T-helper 2 cell (primary cell): ENCODE measurements at regions not wholly inside any gene's neighbourhood (a gene's known extent, or its start where the extent isn't known, plus 50 kb on each side); places are given as distances from the start of the nearest gene placed in this dataset.

ENCODE experiments used
- DNase-seq, 5 experiments: peaks; one replicate each; pipeline versions ENCODE4 v3.0.0 to v3.0.0-alpha.2; 2012 to 2022

DNA sequence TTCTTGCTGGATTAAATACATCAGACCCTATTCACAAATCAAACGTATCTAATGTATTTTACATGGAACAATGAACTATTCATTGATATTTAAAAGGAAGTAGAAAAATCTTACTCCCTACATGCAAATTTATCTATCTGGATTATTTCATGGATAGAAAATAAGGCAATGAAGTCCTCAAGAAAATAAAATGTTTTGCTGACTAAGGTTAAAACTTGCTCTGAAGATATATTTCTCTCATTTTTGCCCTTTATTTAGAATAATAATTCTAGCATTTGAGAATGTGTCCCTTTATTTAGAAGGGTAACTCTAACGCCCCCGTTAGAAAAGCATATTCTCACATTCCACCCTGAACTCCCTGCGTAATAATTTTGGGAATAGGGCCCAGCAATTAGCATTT lies 627.0 kb upstream of the ZP4 start:
- DNase-seq, result no peak

DNA sequence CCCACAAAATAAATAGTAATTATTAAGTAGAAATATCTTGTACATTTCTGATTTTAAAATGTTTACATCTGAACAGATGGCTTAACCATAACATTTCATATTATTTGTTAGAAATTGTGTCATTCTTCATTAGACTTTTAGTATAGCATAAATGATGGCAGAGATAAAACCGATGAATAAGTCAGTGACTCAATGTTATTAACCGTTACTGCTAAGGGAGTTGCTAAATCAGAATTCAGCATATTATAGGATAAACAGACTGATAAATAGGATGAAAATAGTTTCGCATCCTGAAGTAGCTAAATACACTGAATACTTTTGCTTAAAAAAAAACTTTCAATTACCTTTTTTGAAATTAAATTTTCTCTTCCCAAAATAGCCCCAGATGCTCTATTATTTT lies 610.6 kb upstream of the ZP4 start:
- no peak for DNase-seq

DNA sequence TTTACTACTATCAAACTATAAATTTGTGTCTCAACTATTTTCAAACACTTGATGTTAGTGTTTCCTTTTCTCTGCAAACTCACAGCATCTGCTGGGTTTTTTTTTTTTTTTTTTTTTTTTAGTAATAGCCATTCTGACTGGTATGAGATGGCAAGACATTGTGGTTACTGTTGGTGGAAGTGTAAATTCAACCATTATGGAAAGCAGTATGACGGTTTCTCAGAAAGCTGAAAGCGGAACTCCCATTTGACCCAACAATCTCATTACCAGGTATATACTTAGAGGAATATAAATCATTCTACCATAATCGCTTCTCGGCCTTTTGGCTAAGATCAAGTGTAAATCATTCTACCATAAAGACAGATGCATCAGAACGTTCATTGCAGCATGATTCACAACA lies 608.3 kb upstream of the ZP4 start:
- no peak for DNase-seq

DNA sequence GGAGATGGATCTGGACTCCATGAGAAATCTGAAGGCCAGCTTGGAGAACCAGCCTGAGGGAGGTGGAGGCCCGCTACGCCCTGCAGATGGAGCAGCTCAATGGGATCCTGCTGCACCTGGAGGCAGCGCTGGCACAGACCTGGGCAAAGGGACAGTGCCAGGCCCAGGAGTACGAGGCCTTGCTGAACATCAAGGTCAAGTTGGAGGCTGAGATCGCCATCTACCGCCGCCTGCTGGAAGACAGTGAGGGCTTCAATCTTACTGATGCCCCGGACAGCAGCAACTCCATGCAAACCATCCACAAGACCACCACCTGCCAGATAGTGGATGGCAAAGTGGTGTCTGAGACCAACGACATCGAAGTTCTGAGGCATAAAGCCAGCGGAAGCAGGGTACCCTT lies 601.5 kb upstream of the ZP4 start:
- no peak for DNase-seq

DNA sequence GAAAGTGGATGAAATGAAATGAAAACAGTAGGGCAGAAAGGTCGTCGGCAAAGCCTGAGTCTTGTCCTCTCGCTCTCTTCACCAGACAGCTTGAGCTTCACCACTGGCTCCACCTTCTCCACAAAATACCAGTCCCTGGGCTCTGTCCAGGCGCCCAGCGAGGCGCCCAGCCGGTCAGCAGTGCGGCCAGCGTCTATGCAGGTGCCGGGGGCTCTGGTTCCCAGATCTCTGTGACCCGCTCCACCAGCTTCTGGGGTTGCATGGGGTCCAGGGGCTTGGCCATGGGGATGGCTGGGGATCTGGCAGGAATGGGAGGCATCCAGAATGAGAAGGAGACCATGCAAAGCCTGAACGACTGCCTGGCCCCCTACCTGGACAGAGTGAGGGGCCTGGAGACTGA lies 600.5 kb upstream of the ZP4 start:
- no peak for DNase-seq

DNA sequence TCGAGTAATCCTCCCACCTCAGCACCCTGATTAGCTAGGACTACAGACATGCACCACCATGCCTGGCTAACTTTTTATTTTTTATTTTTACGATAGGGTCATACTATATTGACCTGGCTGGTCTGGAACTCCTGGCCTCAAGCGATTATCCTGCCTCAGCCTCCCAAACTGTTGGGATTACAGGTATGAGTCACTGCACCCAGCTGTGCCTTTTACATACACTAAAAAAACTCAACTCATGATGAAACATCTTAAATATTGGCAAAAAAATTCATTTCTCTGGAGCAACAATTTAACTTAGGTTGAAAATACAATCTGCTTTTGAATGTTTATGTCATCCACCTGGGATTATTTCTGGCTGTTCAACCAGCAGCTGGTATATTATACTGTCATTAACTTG lies 598.3 kb upstream of the ZP4 start:
- DNase-seq, result no peak

DNA sequence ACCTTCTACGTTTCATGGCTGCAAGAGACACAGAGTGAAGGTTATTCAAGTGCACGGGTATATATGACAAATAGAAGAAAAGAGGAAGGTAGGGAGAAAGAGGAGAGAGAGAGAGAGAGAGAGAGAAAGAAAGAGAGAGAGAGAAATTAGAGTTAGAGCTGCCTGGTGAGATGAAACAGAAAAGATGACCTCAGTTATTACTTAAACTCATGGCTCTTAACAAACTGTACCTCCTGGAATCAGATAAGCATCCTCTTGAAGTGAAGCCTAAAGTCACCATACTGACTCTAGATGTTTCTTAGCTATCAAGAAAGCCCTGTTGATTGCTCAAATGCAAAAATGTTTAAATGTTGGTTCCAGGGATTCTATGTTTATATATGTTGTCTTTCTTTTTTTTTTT lies 597.7 kb upstream of the ZP4 start:
- no peak for DNase-seq

DNA sequence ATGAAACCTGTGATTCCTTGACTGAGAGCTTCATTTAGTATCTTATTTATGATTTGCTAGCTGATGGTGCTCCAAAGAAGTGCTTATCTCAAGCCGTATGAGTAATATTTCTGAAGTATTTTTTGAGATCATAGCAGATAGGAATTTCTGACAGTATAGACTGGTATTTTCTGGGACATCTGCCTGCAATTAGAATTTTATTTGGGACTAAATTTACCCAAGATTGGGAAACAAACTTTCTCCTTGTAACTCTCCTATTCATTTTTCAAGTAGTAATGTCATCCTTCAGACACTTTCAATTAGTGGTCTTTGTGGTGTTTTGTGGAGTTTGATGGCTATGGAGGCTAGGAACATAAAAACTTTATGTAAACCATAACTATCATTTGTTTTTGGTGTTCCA lies 597.2 kb upstream of the ZP4 start:
- no peak for DNase-seq

DNA sequence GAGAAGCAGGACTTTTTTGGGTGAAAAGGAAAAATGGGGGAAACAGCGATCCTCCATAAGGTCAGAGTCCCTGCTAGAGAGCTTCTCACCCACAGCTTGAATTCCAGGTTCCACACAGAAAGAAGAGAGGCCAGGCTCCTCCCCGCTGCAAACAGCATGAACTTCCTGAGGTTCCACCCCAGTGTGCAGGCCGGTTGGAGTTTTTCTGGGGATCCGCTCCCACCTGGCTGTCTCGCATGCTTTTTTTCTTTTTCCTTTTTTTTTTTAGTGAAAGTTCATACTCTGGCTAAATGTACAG lies 595.1 kb upstream of the ZP4 start:
- no peak for DNase-seq

DNA sequence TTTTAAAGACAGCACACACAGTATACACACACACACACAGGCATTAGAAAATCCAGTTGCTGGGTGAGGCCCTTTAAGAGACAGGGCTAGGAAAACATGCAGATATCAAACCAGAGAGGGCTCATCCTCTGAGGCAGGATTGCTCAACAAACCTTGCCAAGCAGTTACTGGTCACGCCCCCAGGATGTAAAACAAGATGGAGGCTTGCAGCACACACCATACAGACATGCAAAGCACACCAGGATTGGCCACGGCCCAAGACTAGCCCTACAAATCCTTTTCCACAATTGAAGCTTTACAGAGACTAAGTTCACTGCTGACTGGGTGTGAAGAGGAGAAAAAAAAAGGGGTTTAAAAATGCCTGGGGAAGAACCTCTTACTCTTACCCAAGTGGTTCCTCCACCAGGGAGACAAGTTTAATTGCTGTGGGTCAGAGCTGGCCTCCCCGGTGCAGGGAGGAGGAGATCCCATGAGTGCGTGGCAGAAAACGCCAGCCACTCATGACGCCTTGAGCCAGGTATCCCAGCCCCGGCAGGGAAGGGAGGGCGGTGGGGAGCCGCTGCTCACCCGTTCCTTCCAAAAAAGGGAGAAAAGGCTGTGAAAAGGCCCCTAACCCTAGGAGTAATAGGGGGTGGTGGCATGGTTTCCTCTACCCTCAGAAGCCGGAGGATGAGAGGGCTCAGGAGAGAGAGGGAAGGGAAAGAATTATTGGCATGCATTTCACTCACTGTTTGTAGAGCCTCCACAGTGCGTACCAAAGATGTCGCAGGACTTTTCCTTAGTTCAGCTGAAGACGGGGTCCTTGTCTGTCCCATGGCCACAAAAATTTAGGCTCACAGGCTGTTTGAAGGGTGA lies 594.6 kb upstream of the ZP4 start:
- no peak for DNase-seq

DNA sequence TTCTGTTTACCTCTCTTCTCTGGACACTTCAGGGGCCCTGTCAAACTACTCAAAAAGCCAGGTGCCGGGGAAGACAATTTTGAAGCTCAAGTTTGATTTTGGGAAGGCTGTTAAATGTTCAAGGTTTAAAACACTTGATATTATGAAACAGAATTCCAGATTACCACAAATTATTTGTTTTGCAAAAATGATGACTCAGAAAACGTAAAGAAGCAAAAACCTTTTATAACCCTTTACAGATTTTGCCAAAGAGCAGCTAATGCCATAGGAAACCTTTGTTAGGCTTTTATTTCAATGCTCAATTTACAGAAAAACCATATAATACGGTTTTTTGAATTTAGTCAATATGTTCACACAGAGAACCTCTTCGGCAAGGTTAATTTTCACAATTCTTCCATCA lies 593.4 kb upstream of the ZP4 start:
- DNase-seq, result no peak

DNA sequence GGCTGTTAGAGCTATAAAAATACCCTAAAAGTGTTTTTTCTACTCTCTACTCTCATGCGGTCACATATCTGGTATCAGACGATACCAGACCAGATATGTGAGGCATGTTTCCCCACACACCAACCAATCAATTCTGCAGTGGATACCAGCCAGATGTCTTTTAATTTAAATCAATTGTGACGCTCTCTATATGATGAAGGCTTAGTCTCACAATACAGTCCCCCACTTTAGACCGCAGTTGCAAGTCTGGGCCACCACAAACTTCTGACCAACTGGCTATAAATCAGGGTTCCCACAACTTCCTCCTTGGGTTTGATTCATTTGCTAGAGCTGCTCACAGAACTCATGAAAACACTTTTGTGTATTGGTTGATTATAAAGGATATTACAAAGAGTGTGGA lies 586.1 kb upstream of the ZP4 start:
- no peak for DNase-seq

DNA sequence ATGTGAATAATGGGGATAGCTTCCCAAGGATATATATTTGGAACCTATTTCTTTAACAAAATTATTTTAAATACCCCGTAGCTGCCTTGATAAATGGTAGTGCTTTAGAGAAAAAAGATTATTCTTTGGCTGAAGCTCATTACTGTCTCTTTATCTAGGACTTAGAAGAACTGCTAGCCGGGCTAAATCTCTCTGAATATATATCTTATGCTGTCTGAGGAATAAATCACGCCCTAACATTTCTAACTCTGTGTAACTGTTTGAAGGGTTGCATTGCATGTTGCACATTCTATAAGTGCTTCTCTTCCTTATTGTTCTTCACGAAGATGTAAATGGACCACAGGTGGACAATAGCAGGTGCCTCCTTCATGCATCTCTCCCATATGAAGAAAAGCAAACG lies 585.0 kb upstream of the ZP4 start:
- DNase-seq, result no peak

DNA sequence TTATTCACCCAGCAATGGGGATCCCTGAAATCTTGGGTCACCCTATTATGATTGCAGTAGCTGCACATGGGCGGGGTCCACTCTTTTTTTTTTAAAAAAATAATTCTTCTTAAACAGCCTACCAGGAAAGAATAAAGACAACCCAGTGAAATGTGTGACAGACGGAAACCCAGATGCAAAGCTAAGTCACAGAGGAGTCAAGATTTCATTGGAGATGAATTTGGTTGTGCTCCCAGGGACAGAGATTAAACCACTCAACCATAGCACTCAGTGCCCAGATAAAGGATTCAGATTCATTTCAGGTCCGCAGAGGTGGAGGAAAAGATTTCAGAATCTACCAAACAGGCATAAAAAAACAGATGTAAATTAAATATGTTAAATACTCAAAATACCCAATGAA lies 583.5 kb upstream of the ZP4 start:
- no peak for DNase-seq

DNA sequence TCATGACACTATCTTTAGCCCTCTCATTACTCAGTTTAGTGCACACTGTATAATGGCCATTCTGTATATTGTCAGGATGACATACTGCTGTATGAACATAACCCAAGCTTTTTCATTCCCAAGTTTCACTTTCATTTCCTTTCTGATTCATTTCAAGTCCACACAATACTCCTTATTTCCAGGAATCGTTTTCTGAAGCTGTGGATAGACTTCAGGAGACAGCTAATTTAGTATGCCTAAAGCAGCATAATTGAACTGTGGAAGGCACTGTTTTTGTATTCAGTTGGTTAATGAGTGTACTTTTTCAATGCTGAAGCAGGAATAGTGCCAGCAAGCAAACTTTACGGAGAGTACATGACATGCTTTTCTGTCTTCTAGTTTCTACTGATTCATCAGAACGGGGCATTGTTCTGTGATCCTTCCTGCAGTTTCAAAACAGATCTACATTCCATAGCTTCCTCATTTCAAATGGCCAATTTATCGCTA lies 578.5 kb upstream of the ZP4 start:
- no peak for DNase-seq

DNA sequence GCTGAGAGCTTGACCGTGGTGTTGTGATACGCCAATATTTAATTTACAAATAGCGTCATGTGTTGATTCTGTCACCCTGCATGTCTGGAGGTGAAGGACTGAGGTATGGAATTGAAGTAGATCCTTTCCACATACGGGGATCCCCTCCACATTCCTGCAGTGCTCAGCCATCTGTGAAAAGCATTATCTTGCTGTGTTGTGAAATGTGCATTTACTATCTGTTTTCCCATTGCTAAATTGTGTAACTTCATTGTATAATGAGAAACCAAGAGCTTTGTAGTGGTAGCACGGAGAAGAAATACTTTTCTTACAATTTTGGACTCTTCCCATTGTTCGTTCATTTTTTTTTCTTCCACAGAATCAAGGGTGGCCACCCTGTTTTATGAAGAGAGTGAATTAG lies 577.3 kb upstream of the ZP4 start:
- DNase-seq, result no peak

DNA sequence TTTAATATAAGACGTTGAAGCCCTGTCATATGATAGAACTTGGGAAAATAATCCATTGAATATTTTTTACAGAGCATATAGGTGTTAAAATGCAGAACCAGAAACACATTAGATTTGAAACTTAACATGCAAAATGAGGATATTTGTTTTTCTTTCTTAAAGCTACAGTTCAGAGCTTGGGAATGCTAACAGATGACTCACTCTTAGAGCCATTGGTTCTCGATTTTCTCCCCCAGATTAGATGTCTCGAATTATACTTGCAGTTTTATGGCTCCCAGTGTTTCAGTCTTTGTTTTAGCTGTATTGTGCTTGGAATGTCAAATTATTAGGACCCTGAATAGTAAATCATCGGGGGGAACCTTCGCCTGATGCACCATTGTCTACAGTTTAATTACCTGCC lies 575.7 kb upstream of the ZP4 start:
- no peak for DNase-seq

DNA sequence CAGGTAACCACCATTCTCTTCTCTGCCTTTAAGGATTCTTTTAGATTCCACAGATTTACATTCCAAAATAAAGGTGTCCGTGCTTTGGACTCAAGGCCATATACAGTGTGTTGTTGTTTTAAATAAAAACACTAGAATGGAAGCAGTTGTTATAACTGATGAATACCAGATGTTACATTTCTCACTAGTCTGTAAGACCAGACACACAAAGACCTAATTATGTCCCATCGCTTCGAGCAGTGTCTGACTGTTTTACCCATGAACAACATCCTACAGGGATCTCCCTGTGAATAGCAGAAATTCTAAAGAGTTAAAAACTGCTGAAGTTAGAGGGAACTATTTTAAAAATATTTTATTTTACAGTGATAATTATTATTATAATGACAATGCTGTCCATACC lies 574.7 kb upstream of the ZP4 start:
- DNase-seq, result no peak

DNA sequence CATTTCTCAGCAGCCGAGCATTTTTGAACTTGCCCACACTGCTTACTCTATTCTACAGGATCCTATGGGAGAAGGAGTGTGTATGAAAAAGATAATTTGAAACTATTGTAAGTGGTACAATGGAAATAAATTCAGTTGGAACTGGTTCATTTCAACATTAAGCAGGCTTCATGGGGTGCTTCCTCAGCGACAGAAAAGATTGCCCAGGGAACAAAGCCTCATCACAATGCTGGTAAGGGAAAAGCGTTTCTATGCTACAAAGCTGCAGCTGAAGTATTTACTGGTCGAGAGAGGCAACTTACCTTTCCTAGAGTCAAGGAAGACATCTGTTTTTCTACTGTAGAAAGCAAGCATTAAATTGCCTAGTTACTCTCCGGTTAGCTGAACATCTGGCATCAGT lies 568.2 kb upstream of the ZP4 start:
- no peak for DNase-seq

DNA sequence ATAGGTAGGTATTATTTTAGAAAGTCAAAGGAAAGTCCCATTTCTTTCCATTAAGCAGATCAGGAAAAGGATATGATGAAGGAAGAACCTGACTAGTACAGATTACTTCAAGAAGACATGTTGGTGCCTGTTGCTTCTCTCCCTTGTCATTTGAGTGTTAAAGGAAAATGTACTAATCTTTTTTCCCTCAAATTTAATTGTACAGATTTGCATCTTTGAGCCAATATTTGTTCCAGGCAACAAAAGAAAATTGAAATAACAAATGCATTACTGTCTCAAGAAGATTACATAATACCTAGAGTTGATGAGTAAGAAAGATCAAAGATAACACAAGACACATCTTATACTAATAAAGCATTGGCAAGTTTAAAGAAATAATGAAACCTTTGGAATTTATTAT lies 566.9 kb upstream of the ZP4 start:
- DNase-seq, result no peak

DNA sequence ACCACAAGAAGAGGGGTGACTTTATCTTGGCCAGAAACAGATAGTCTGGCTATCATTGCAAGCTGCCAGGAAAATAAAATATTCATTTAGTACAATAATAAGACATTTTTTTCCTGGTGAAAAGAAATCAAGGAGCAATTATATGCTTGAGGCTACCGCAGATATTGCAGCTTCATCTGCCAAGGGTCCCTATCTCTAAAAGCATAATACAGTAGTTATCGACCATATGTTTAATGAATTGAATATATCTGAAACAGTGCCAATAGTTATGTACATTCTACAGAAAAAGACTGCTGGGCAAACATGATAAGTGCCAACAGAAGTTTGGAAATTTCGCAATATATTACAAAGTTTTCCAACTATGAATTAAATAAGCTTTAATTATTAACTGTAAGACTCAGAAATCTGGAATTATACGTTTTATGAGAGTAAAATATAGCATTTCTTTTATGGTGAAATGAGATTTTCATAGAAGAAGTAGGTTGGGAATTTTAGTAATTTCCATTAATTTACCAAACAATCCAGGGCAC lies 561.1 kb upstream of the ZP4 start:
- no peak for DNase-seq

DNA sequence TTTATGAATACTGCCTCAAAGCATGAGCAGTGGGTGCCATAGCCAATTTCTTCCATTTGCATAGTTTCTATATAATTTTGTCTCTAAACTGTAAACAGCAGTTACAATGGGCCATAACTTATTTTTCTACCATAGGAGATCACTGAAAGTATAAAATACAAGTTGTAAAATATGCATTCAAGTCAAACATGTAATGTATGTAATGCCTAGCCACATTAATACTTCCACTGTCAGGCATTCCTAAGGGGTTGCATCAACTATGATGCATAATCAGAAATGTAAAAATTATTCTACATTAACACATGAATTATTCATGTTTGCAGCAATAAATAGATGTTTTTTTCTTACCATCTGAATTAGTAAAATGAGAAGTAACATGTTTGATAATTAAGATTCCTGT lies 560.3 kb upstream of the ZP4 start:
- no peak for DNase-seq

DNA sequence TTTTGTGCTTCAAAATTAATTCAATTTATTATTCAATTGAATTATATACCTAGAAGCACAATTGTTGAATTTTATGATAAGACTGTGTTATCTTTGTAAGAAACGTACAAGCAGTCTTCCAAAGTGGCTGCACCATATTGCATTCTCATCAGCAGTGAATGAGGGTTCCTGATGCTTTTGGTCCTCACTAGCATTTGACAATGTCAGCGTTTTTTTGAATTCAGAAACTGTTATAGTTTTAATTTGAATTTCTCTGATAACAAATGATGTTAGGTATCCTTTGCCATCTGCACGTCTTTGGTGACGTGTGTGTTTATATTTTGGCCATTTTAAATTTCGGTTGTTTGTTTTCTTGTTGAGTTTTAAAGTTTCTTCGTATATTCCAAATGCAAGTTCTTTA lies 553.0 kb upstream of the ZP4 start:
- DNase-seq, result no peak

DNA sequence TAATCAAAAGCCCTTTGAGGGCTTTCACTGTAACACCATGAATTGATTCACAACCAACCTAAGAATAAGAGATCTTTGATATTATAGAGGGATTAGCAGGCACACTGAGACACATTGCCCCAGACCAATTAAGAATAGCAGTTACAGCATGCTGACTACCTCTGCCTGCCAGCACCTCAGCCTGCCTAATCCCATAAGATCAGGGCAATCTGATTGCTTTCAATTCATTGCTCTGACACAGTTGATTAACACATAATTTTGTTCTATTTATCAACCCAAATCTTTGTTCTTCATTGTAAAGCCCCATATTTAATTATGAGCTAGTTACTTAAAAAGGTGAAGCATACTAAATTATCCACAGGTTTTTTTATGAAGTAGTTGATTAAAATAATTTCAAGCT lies 548.8 kb upstream of the ZP4 start:
- no peak for DNase-seq
